ENCODE measurements at regions not wholly inside any gene's neighbourhood (a gene's known extent, or its start where the extent isn't known, plus 50 kb on each side); places are given as distances from the start of the nearest gene placed in this dataset.
"Not testable (repeated sequence)": the region's sequence is repeated elsewhere in the genome, so short reads cannot be mapped to it uniquely, and the experiment has no call there.

DNA sequence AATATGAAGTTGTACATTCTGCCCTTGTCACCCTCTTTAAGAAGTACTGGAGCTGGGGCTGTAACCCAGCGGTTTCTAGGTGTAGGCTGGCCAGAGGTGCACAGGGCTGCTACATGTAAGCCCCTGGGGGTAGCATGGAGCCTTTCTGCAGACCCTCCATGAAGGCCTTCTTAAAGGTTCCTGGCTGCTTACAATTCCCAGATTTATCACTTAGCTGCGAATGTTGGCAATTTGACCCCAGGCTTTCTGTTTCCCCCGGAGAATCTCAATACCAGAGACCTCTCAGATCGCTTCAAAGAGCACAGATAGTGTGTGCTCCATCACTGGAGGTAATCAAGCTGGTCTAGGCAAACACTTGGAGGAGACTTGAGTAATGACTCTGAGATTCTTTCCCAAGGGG lies 309.4 kb downstream of the CBLN1 start:
- no peak for DNase-seq

DNA sequence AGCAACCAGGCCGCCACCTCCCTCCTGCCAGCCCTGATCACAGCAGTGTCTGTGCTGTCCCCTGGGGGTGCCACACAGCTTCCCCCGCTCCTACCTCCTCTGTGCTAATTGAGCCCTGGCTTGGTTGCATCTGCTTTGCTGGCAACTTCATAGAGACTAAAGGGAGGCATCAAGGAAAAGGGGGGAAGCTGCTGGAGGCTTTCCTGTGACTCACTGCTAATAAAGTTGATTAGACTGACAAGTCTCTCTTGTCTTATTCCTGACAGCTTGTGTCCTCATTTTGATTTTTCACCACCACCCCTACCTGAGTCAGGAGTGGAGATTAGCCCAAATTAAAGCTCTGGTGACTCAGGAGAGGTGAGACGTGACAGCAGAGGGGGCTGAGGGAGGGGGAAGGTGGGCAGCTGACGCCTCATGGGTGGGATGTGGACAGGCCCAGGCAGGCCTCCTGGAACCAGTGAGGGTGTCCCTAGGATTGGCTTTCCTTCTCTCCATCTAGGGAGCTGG lies 310.0 kb downstream of the CBLN1 start:
- DNase-seq: no peak

DNA sequence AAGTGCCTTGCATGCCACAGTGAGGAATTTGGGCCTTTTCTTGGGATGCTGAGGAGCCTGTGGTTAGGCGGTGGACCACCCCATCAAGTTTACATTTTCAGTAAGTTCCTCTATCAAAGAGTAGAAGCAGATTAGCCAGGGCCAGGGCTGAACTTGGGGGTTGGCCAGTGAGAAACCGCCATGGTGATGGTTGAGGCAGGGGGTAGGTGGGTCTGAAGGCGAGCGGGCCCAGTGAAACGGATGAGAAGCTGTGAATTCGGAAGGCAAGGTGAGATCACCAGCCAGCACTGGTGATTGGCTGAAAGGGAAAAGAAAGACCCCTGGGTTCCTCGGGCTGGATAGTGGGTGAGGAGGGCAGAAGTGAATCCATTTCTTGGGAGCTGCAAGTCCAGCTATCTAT lies 311.4 kb downstream of the CBLN1 start:
- DNase-seq: no peak

DNA sequence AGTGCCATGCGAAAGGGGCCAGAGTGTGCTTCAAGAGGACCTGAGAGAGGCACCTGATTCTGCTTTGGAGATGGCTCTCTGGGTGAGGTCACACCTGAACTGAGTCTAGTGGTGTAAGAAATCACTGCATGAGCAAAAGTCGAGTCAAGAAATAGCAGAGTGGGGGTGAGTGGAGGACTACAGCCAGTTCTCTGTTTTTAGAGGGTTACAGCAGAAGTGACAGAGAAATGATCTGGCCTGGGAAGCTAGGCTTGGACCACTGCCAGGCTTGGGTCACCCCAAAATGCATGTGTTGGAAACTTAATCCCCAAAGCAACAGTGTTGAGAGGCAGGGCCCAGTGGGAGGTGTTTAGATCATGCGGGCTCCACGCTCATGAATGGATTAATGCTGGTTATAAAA lies 312.0 kb downstream of the CBLN1 start:
- no peak for DNase-seq

DNA sequence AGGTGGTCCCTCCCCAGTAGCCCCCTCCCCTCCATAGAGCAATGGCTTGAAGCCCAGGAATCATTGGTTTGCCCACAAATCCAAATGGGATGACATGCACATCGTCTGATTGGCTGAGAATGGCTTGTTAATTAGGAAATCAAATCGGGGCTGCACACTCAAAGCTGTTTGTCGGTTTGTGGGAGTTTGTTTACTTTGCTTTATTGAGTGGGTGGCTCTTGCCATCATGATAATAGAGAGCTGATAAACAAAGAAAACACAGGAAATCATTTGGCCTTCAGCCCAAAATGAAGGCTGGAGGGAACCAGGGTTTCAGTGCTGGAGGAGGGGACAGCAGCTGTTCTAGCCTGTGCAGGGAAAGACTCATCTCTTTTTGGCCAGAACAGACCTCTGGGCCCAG lies 316.3 kb downstream of the CBLN1 start:
- DNase-seq: no peak

DNA sequence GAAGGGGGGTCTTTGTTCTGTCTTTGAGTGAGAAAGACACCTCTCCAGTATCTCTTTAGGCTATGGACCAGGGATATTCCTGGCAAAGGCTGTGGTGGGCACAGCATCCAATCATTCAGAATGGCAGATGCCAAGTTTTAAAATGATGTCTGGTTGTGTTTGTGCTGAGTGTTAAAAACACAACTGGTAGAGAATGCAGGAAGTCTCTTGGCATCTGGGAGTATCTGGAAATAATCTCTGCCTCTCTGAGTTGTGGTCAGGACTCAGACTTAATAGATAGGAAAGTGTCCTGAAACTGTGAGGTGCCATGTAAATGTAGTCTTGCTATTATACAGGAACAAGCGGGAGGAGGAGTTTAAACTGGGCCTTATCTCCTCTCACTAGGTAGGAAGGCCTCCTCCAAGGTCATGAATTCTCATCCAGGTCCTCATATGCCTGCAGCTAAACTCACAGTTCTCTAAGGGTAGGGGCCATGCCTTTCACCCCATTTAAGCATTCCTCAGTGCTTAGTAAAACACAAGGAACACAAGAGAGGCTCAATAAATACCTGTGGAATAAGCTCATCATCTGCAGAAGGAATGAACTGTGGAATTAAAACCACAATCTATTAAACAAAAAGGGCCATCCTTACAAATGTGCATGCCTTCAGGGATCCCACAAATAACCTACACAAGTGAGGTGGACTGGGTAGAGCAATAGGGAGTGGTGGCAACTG lies 317.6 kb downstream of the CBLN1 start:
- DNase-seq: no peak

DNA sequence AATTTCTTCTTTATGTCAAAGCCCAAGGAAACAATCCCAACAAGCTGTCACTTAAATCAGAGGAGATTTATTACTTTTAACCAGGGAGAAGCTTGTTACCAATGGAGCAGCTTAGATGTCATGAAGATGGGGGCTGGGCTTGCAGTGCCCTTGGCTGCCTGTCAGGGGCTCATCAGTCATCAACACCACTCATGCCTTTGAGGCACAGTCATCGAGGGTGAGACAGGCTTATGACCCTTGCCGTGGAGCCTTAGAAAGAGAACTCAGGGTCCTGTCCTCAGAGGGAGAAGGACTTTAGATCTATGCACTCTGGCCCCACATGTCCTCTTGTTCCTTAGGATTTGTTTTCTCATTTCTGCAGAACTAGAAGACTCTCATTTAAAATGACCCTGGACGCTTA lies 318.3 kb downstream of the CBLN1 start:
- DNase-seq: no peak

DNA sequence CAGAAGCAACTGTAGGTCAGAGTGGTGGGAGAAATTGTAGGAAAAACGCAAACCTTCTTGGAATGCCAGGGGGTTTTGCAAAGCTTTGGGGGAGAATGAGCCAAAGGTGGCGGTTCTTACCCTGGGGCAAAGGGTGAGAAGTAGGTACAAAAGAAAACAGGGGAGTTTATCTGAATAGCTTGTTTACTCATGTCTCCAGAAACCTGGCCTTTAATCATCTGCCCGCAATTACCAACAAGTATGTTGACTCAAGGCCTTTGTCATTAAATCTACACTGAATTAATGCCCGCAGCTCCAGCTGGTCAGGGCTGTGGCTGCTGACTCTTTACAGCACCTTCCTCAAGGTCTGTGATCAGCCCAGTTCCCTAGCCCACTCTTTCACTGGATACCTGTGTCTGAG lies 320.1 kb downstream of the CBLN1 start:
- no peak for DNase-seq

DNA sequence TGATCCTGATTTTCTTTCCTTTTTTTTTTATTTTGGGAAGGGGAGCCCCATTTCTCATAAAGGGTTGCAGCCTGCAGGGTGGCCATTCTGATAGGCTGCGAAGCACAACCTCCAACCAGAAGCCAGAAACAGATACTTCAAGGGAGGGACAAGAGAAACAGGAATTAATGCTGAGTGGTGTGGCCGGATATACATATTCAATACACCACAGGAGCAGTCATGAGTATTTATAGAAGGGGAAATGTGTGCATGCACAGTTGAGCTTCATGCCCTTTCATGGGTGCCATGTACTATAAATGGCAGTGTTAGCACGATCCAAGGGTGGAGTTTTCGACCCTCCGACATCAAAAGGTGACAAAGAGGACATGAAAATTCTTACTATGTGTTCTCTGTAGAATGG lies 320.8 kb downstream of the CBLN1 start:
- DNase-seq: no peak

DNA sequence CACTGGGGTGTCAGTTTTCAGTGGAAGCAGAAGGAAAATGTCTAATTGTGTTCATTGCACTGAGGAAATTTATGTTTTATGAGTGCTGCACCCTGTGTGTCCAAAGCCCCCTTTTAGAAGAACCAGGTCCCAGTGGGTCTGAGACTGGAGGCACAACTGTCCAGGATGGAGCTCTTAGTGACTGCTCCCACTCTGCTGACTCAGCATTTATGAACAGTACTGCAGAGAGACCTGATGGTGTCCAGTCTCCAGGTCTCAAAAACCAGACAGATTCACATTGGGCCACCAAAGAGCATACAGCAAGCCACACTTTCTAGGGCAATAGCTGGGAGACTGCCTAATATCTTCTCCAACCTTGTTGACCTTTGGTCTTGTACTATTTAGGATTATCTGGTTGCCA lies 321.9 kb downstream of the CBLN1 start:
- DNase-seq: no peak

DNA sequence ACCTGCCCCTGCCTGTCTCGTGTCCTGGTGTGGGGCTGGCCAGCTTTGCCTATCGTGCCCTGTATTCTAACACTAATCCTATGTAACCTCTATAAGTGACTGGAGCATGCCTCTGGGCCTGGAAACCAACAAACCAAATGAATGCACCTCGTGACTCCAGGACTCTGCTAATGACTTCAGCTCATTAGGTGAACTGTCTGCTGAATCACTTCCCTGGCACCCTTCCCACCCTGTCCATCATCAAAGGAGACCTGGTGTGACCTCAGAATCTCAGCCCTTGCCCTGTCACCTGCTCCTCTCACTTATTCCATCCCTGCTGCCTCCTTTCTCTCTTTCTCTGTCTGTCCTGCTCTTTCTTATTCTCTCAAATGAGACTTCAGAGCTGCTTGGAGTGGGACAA lies 322.4 kb downstream of the CBLN1 start:
- DNase-seq: no peak

DNA sequence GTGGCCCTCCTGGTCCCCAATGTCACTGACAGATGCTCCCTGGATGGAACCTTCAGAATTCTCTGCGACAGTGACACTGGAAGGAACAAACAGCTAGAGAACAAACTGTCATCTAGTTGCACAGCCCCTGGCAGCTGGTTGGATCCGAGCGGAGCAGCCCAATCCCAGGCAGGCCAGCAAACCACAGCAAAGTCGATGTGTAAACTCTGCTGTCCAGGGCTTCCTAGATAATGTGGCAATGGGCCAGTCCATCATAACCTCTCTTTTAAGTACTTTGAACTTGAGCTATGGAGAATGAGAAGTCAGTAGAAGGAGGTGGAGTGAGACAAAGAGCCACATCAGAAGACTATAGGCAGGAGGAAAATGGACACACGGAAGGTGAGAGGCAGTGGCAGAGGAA lies 323.0 kb downstream of the CBLN1 start:
- DNase-seq: no peak

DNA sequence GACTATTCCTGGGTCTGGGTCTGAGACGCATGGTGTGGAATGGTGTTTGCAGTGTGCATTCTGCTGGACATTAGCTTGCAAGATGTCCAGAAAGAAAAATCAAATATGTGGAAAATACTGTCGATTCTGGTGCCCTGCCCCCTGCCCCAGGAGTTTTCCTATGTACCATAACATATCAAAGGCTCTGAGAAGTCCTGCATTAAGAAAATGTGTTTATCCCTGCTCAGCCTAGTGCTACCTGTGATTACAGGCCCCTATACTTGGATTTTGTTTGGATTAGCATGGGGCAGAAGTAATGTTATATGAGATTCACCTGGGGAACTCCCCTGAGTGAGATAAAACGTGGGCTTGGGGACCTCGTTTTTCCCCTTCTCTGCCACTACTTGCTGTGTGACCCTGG lies 325.0 kb downstream of the CBLN1 start:
- DNase-seq: no peak

DNA sequence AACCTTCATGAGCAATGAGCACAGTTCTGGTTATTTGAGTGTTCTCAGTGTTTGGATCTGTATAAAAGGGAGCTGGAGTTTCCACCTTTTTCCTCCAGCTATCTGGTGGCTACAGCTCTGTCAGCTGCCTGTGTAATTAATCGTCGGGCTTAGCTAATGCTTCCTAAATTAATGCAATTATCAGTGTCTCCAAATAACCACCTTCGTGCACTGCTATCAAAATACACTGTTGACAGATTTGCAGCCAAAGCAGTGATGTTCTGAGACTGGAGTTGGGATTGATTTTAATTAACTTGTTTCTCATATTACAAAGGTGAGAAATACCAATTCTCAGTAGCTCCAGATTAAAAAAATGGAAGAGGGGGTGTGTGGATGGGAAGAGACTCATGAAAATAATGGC lies 325.8 kb downstream of the CBLN1 start:
- no peak for DNase-seq

DNA sequence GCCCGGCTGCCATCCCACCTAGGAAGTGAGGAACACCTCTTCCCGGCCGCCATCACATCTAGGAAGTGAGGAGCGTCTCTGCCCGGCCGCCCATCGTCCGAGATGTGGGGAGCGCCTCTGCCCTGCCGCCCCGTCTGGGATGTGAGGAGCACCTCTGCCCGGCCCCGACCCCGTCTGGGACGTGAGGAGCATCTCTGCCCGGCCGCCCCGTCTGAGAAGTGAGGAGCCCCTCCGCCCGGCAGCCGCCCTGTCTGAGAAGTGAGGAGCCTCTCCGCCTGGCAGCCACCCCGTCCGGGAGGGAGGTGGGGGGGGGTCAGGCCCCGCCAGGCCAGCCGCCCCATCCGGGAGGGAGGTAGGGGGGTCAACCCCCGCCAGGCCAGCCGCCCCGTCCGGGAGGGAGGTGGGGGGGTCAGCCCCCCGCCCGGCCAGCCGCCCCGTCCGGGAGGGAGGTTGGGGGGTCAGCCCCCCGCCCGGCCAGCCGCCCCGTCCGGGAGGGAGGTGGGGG lies 330.0 kb downstream of the CBLN1 start:
- DNase-seq: not testable (repeated sequence)

DNA sequence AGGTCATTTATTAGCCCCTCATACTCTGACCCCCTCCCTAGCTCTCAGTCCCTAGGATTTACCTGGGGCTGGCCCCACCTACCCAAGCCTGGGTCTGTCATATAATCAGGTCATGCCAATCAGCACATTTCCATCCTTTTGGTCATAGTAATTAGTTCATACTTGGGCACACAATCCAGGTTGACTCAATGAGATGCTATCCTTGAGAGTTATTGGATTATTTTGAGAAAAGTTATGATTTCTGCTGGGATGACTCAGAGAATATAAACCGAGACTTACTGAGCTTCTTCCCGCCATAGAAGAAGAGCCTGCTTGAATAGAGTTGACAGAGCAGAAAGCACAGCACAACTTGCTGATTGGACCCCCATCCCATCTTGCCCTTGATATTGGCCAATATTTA lies 331.5 kb downstream of the CBLN1 start:
- no peak for DNase-seq

DNA sequence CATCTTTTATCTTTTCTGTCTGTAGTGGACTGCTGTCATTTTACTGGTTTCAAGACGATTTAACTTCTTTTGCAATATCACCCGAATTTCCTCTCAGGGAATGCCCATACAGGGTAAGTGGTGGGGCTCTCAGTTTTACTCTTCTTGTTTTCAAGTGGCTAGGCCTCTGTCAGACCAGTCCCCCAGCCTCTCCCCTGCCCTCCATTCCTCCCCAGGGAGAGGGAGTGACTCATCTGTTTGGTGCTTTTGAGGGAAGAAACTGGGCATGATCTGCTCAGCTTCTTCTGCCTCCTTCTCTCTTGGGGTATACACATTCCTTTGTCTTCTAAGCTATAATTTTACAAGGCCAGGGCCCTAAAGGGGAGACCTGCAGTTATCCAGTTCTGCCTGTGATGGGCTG lies 332.0 kb downstream of the CBLN1 start:
- DNase-seq: no peak

DNA sequence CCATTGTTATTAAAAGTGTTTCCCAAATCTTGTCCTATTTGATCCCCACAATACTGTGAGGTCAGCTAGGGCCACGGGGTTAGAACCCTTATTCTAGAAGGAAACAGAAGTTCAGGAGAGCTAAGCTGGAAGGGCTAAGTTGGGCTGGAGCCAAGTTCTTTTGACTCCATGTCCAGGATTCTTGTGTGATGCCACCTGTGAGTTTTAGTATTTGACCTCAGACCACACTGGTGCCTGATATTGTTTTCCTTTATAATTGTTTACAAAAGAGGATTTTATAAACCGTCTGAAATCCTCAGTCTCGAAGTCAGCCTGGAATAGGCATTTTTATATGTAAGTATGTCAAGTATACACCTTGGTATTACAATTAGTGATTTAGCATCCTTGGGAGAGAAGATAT lies 332.7 kb downstream of the CBLN1 start:
- DNase-seq: no peak

DNA sequence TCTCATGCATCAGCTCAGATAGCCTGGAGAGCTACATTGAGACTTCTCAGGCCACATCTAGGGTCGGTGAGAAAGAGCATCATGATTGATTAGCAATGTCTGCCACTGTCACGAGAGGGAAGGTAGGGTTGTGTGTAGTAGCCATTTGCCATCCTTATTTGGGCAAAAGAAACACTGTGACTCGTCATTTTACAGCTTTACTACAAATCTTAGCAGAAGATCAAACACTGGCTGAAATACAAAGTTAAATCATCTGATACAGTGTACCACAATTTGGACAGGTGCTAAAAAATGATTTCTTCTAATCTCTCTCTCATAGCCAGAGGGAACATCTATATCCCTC lies 334.3 kb downstream of the CBLN1 start:
- DNase-seq: no peak

DNA sequence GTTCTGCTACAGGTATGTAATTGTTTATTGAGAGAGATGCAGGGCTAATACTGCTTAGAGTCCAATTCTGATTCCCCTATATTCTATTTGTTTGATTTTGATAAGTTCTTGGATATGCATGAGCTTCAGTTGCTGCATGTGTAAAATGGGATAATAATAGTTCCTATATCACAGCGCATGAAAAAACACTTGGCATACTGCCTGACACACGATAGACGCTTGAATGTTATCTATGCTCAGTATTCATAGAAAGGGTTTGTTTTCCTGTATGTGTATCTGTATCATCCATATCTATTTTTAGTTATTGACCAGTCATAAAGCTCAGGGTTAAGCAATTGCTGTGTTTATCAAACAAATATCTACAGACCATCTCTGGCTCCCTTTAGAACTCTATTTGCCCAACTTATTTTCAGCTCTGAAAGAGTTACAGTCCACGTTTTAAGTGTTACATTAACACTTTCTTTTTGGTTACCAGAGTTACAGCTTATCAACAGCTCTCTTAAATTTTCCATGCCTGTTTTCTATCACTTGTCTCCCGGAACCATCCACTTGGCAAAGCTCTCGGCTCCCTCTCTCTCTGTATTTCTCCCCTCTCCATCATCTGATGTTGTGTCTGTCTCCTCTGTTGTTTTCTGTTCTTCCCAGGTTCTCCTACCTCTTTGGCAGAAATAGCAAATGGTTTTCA lies 334.8 kb downstream of the CBLN1 start:
- DNase-seq: no peak

DNA sequence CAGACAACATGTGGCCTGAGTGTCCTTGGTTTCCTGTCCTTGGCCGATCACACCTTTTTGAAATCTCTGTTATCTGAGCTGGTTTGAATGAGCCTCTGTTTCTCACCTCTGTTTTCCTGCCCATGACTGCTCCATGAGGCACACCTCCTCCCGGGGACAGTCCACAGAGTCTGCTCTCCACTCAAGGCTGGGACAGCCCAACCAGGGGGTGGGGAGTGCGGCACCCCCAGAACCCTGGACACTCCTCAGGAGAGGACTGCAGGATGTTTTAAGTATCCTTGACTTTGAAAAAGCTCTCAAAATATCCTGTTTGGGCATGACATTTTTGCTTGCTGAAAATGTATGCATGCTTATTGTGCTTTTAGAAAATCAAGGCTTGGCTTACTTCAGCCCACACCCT lies 333.0 kb upstream of the N4BP1 start:
- DNase-seq: no peak

DNA sequence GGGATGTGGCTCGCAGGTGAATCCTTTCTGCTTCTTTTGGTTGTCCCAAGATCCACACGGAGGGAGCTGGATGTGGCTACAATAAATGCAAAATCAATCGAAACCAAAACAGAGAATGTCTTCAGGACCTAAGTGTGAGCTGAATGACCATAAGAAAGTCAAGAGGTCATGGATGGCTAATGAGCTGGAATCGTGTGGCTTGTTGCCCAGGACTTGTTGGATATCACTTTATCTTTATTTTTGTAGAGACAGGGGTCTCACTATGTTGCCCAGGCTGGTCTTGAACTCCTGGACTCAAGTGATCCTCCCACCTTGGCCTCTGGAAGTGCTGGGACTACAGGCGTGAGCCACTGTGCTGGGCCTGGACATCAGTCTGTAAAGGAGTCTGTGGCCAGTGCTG lies 326.8 kb upstream of the N4BP1 start:
- no peak for DNase-seq

DNA sequence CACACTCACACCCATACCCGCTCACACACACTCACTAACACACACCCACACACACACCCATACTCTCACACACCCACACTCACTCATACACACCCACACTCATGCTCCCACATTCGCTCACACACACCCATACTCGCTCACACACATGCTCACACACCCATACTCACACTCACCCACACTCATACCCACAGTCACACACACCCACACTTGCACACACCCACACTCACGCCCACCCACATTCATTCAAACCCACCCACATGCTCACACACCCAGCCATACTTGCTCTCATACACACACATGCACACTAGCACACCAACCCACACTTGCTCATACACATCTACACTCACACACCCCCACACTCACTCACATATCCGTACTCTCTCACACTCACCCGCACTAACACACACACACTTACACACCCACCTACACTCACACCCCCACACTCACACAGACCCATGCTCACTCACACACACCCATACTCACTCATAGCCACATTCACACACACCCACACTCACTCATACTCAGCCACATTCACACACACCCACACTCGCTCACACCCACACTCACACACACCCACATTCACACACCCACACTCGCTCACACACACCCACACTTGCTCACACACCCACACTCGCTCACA lies 322.4 kb upstream of the N4BP1 start:
- DNase-seq: no peak

DNA sequence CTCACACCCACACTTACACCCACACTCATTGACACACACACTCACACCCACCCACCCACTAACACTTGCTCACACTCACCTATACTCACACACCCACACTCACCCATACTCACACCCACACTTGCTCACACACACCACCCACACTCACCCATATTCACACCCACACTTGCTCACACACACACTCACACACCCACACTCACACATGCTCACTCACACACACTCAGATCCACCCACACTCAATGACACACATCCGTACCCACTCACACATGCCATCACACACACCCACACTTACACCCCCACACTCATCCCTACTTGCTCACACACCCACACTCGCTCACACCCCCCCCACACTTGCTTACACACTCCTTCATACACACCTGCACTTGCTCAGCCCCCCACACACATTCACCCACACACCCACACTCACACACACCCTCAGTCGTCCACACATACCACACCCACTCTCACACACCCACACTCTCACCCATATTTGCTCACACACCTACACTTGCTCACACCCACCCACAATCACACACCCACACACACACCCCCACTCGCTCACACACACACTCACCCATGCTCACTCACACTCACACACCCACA lies 321.1 kb upstream of the N4BP1 start:
- DNase-seq: no peak

Data from suppressor macrophage treated with lipopolysaccharide for 4 hours (primary cell).